ENCODE measurements at regions not wholly inside any gene's neighbourhood (a gene's known extent, or its start where the extent isn't known, plus 50 kb on each side); places are given as distances from the start of the nearest gene placed in this dataset.

- H3K27ac Mint-ChIP-seq = no peak overlapping the region
- Histone ChIP-seq H3K27me3 (ENCODE audit: insufficient read depth) (no peaks in the 10 kb centered on the region), H4K20me1 (replicated peaks; ENCODE audit: insufficient read depth) (no peaks in the 10 kb centered on the region), H3K79me2 (replicated peaks; ENCODE audit: insufficient read depth) (no peaks in the 10 kb centered on the region), H3K4me3 (no peak overlapping the region), H3F3A (replicated peaks; ENCODE audit: low read depth) (no peaks in the 10 kb centered on the region), H3K27ac (ENCODE audit: low read depth) (no peak overlapping the region), H2AFZ (no peak overlapping the region), H3K9me2 (ENCODE audit: insufficient read depth) (no peaks in the 10 kb centered on the region), H3K36me3 (ENCODE audit: insufficient read depth) (no peaks in the 10 kb centered on the region), H3K4me1 (ENCODE audit: insufficient read depth) (no peaks in the 10 kb centered on the region), H3K4me2 (no peak overlapping the region)
- H3K4me1 Mint-ChIP-seq = no peaks in the 10 kb centered on the region
- DNase-seq (ENCODE audit: low spot score) (no peak), ATAC-seq (no peak)
- H3K4me3 Mint-ChIP-seq = no peak overlapping the region
- H3K27me3 Mint-ChIP-seq (ENCODE audit: insufficient read depth, low read depth, poor library complexity) = no peaks in the 10 kb centered on the region
- TF ChIP-seq ZNF114 (CRISPR knock-in tag; IDR thresholded peaks at IDR 0.05) (no peak), REST (IDR thresholded peaks at IDR 0.05; ENCODE audit: unreplicated experiment) (no peak), POLR2AphosphoS5 (IDR thresholded peaks at IDR 0.05; ENCODE audit: low read depth) (no peak), CTCF (conservative IDR thresholded peaks at IDR 0.05; ENCODE audit: low read depth in 2 of 2) (no peak), CREB1 (CRISPR knock-in tag; IDR thresholded peaks at IDR 0.05; ENCODE audit: low read depth) (no peak), EZH2 (IDR thresholded peaks at IDR 0.05; ENCODE audit: low read depth, unreplicated experiment) (no peak), JUNB (IDR thresholded peaks at IDR 0.05; ENCODE audit: unreplicated experiment) (no peak), ZNF462 (CRISPR knock-in tag; IDR thresholded peaks at IDR 0.05) (no peak), STAT1 (IDR thresholded peaks at IDR 0.05; ENCODE audit: unreplicated experiment) (no peak), EZH2phosphoT487 (IDR thresholded peaks at IDR 0.05; ENCODE audit: unreplicated experiment) (no peak), NANOG (IDR thresholded peaks at IDR 0.05; ENCODE audit: borderline replicate concordance) (no peak), ZNF331 (CRISPR knock-in tag; IDR thresholded peaks at IDR 0.05; ENCODE audit: low read depth) (no peak), ETS1 (IDR thresholded peaks at IDR 0.05) (no peak)
- H3K36me3 Mint-ChIP-seq (ENCODE audit: low read depth) = no peaks in the 10 kb centered on the region
- H3K9me3 Mint-ChIP-seq = no peaks in the 10 kb centered on the region
Observed at GRCh38 chr9:108254236-108254635, 601.5 kb downstream of the ACTL7B start.

All from GM23338 (cell line).